Type B pancreatic cell (in vitro differentiated cells): ENCODE measurements at regions not wholly inside any gene's neighbourhood (a gene's known extent, or its start where the extent isn't known, plus 50 kb on each side); places are given as distances from the start of the nearest gene placed in this dataset.

Experiments
- DNase-seq: peaks from one replicate; pipeline ENCODE4 v3.0.0; 2021; ENCODE audit warnings: mixed read lengths; ENCODE audit not compliant: unreplicated experiment; ENCODE audit errors: extremely low spot score
- H3K27ac Mint-ChIP-seq: 2 replicates; pipeline ENCODE4 v1.8.0; 2021; ENCODE audit warnings: mild to moderate bottlenecking, mixed read lengths
- H3K27me3 Mint-ChIP-seq: 2 replicates; pipeline ENCODE4 v1.8.0; 2021; ENCODE audit warnings: mixed read lengths
- H3K36me3 Mint-ChIP-seq: 2 replicates; pipeline ENCODE4 v1.8.0; 2021; ENCODE audit warnings: mixed read lengths
- H3K4me1 Mint-ChIP-seq: one replicate; pipeline ENCODE4 v1.8.0; 2021; ENCODE audit warnings: mixed read lengths; ENCODE audit not compliant: unreplicated experiment
- H3K4me3 Mint-ChIP-seq: 2 replicates; pipeline ENCODE4 v1.8.0; 2021; ENCODE audit warnings: mild to moderate bottlenecking, mixed read lengths
- H3K9me3 Mint-ChIP-seq: 2 replicates; pipeline ENCODE4 v1.8.0; 2021; ENCODE audit warnings: mixed read lengths
- CTCF ChIP-seq: fragments of 200-600 bp; sonication (generic); conservative IDR thresholded peaks from 2 replicates; pipeline ENCODE4 v1.5.0; 2021; ENCODE audit warnings: antibody characterized with exemption, mild to moderate bottlenecking

GRCh38 chr22:26894766-26895485, 237.5 kb downstream of the MIAT start:
- no peaks in the 10 kb centered on the region for H3K9me3 Mint-ChIP-seq
- peak; percentile 1 for DNase-seq
- TF ChIP-seq CTCF: no peak
- H3K4me1 Mint-ChIP-seq: peaks cover 28% of the 10 kb centered on the region
- no peaks in the 10 kb centered on the region for H3K36me3 Mint-ChIP-seq
- peaks cover 46% of the 10 kb centered on the region for H3K27me3 Mint-ChIP-seq
- H3K27ac Mint-ChIP-seq: no peak overlapping the region
- H3K4me3 Mint-ChIP-seq: no peak overlapping the region

- DNase-seq: peak; percentile 50
- Mint-ChIP-seq H3K4me1 (peaks cover 27% of the 10 kb centered on the region), H3K36me3 (no peaks in the 10 kb centered on the region), H3K27me3 (peaks cover 49% of the 10 kb centered on the region), H3K27ac (no peak overlapping the region), H3K9me3 (no peaks in the 10 kb centered on the region), H3K4me3 (no peak overlapping the region)
- TF ChIP-seq CTCF: no peak
These were observed 240.0 kb downstream of the MIAT start for GRCh38 chr22:26897384-26897783.

- H3K27ac Mint-ChIP-seq: no peak overlapping the region
- no peak overlapping the region for H3K4me3 Mint-ChIP-seq
- no peaks in the 10 kb centered on the region for H3K36me3 Mint-ChIP-seq
- H3K9me3 Mint-ChIP-seq: no peaks in the 10 kb centered on the region
- no peak for TF ChIP-seq CTCF
- peaks cover 26% of the 10 kb centered on the region for H3K4me1 Mint-ChIP-seq
- H3K27me3 Mint-ChIP-seq: peaks cover 46% of the 10 kb centered on the region
- peak; percentile 15 for DNase-seq
These were observed 241.7 kb downstream of the MIAT start for GRCh38 chr22:26898946-26899605.

GRCh38 chr22:26900787-26901186, 243.4 kb downstream of the MIAT start:
- Mint-ChIP-seq H3K4me1 (peaks cover 20% of the 10 kb centered on the region), H3K36me3 (no peaks in the 10 kb centered on the region), H3K9me3 (no peaks in the 10 kb centered on the region), H3K4me3 (no peak overlapping the region), H3K27ac (no peak overlapping the region), H3K27me3 (peaks cover 63% of the 10 kb centered on the region)
- no peak for TF ChIP-seq CTCF
- DNase-seq: no peak

DNA sequence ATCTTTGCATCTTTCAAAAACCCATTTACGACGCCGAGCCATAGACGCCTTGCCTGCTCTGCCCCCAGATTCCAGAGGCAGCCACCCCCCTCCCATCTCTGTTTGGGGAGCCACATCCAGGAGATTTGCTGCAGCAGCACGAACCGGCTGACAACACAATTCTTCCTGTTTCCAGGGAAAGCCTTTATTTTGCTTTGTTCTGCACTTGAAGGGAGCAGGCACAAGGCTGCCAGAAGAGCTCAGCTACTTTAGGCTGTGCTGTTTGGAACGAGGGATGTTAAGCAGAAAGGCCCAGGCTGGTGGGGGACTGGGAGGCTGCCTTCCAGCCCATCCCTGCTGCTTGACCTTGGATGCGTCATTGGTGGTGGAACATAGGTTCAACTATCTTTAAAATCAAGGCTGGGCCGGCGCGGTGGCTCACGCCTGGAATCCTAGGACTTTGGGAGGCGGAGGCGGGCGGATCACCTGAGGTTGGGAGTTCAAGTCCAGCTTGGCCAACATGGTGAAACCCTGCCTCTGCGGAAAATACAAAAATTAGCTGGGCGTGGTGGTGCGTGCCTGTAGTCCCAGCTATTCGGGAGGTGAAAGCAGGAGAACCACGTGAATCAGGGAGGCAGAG, 243.9 kb downstream of the MIAT start:
- no peak for TF ChIP-seq CTCF
- H3K27ac Mint-ChIP-seq: no peak overlapping the region
- no peak for DNase-seq
- H3K36me3 Mint-ChIP-seq: no peaks in the 10 kb centered on the region
- H3K27me3 Mint-ChIP-seq: peaks cover 67% of the 10 kb centered on the region
- H3K4me1 Mint-ChIP-seq: peaks cover 20% of the 10 kb centered on the region
- no peak overlapping the region for H3K4me3 Mint-ChIP-seq
- no peaks in the 10 kb centered on the region for H3K9me3 Mint-ChIP-seq
